T-helper 2 cell treated with Interferon-gamma antibody and Interleukin-4, amounts not matched to agents 5 μg/mL and 100 μg/mL, for 36 hours (primary cell): ENCODE measurements at regions not wholly inside any gene's neighbourhood (a gene's known extent, or its start where the extent isn't known, plus 50 kb on each side); places are given as distances from the start of the nearest gene placed in this dataset.
"Not testable (repeated sequence)": the region's sequence is repeated elsewhere in the genome, so short reads cannot be mapped to it uniquely, and the experiment has no call there.

Experiments
- DNase-seq: peaks from one replicate; pipeline ENCODE4 v3.0.0; 2021; ENCODE audit warnings: low spot score
- H3K27ac Mint-ChIP-seq: one replicate; pipeline ENCODE4 v1.8.0; 2021; ENCODE audit warnings: mild to moderate bottlenecking, mixed read lengths
- H3K27me3 Mint-ChIP-seq: one replicate; pipeline ENCODE4 v1.8.0; 2021; ENCODE audit warnings: low read depth, mixed read lengths
- H3K36me3 Mint-ChIP-seq: one replicate; pipeline ENCODE4 v1.8.0; 2021; ENCODE audit warnings: low read depth, mixed read lengths
- H3K4me1 Mint-ChIP-seq: one replicate; pipeline ENCODE4 v1.8.0; 2021; ENCODE audit warnings: low read depth, mixed read lengths
- H3K4me3 Mint-ChIP-seq: one replicate; pipeline ENCODE4 v1.8.0; 2022; ENCODE audit warnings: mild to moderate bottlenecking, moderate library complexity, mixed read lengths
- H3K9me3 Mint-ChIP-seq: one replicate; pipeline ENCODE4 v1.8.0; 2021; ENCODE audit warnings: mixed read lengths

- DNase-seq: peak; percentile 15
- not testable (repeated sequence) for H3K27me3 Mint-ChIP-seq, H3K4me1 Mint-ChIP-seq, H3K36me3 Mint-ChIP-seq, H3K9me3 Mint-ChIP-seq
- Mint-ChIP-seq H3K4me3 (peak overlapping the region; percentile 81), H3K27ac (peak overlapping the region; percentile 63)
These were observed 66.3 kb downstream of the FAM72C start for GRCh38 chr1:143905214-143906179.

GRCh38 chr1:143904622-143904979, 67.2 kb downstream of the FAM72C start:
- H3K27me3 Mint-ChIP-seq, H3K36me3 Mint-ChIP-seq, DNase-seq, H3K4me3 Mint-ChIP-seq, H3K27ac Mint-ChIP-seq, H3K4me1 Mint-ChIP-seq, H3K9me3 Mint-ChIP-seq: not testable (repeated sequence)

GRCh38 chr1:143903899-143904621, 67.7 kb downstream of the FAM72C start:
- not testable (repeated sequence) for DNase-seq, H3K36me3 Mint-ChIP-seq, H3K9me3 Mint-ChIP-seq, H3K4me3 Mint-ChIP-seq, H3K27ac Mint-ChIP-seq, H3K27me3 Mint-ChIP-seq, H3K4me1 Mint-ChIP-seq

GRCh38 chr1:143896377-143896776, 75.4 kb downstream of the FAM72C start:
- not testable (repeated sequence) for DNase-seq, H3K36me3 Mint-ChIP-seq, H3K27me3 Mint-ChIP-seq, H3K4me1 Mint-ChIP-seq, H3K9me3 Mint-ChIP-seq, H3K4me3 Mint-ChIP-seq, H3K27ac Mint-ChIP-seq

- peak; percentile 64 for DNase-seq
- not testable (repeated sequence) for H3K36me3 Mint-ChIP-seq, H3K4me3 Mint-ChIP-seq, H3K9me3 Mint-ChIP-seq, H3K4me1 Mint-ChIP-seq, H3K27me3 Mint-ChIP-seq, H3K27ac Mint-ChIP-seq
These were observed 86.7 kb downstream of the FAM72C start for GRCh38 chr1:143884932-143885574.

- peak; percentile 39 for DNase-seq
- not testable (repeated sequence) for H3K27me3 Mint-ChIP-seq, H3K36me3 Mint-ChIP-seq, H3K9me3 Mint-ChIP-seq, H3K27ac Mint-ChIP-seq, H3K4me1 Mint-ChIP-seq
- peak overlapping the region; percentile 61 for H3K4me3 Mint-ChIP-seq
These were observed 87.3 kb downstream of the FAM72C start for GRCh38 chr1:143884532-143884931.

- H3K27me3 Mint-ChIP-seq, H3K36me3 Mint-ChIP-seq, H3K4me1 Mint-ChIP-seq, H3K4me3 Mint-ChIP-seq, DNase-seq, H3K9me3 Mint-ChIP-seq, H3K27ac Mint-ChIP-seq: not testable (repeated sequence)
These were observed 91.8 kb downstream of the FAM72C start for GRCh38 chr1:143879757-143880536.

GRCh38 chr1:143875947-143876346, 95.8 kb downstream of the FAM72C start:
- not testable (repeated sequence) for H3K9me3 Mint-ChIP-seq, H3K4me1 Mint-ChIP-seq, H3K27ac Mint-ChIP-seq, H3K27me3 Mint-ChIP-seq, H3K4me3 Mint-ChIP-seq, DNase-seq, H3K36me3 Mint-ChIP-seq

GRCh38 chr1:143874625-143875024, 97.2 kb downstream of the FAM72C start:
- not testable (repeated sequence) for H3K4me1 Mint-ChIP-seq, H3K36me3 Mint-ChIP-seq, DNase-seq, H3K27ac Mint-ChIP-seq, H3K27me3 Mint-ChIP-seq, H3K9me3 Mint-ChIP-seq, H3K4me3 Mint-ChIP-seq

- H3K27ac Mint-ChIP-seq, DNase-seq, H3K9me3 Mint-ChIP-seq, H3K4me3 Mint-ChIP-seq, H3K36me3 Mint-ChIP-seq, H3K27me3 Mint-ChIP-seq, H3K4me1 Mint-ChIP-seq: not testable (repeated sequence)
These were observed 98.1 kb downstream of the FAM72C start for GRCh38 chr1:143873650-143874049.

GRCh38 chr1:143870388-143870787, 101.4 kb downstream of the FAM72C start:
- H3K4me1 Mint-ChIP-seq, H3K27me3 Mint-ChIP-seq, DNase-seq, H3K4me3 Mint-ChIP-seq, H3K27ac Mint-ChIP-seq, H3K9me3 Mint-ChIP-seq, H3K36me3 Mint-ChIP-seq: not testable (repeated sequence)

GRCh38 chr1:143867590-143868220, 104.1 kb downstream of the FAM72C start:
- H3K9me3 Mint-ChIP-seq, H3K27me3 Mint-ChIP-seq, H3K27ac Mint-ChIP-seq, DNase-seq, H3K4me3 Mint-ChIP-seq, H3K4me1 Mint-ChIP-seq, H3K36me3 Mint-ChIP-seq: not testable (repeated sequence)

GRCh38 chr1:143863901-143864520, 107.8 kb downstream of the FAM72C start:
- not testable (repeated sequence) for H3K27ac Mint-ChIP-seq, H3K9me3 Mint-ChIP-seq, DNase-seq, H3K4me3 Mint-ChIP-seq, H3K27me3 Mint-ChIP-seq, H3K36me3 Mint-ChIP-seq, H3K4me1 Mint-ChIP-seq
